Cerebellar cortex (tissue), 1 donor: ENCODE measurements at regions not wholly inside any gene's neighbourhood (a gene's known extent, or its start where the extent isn't known, plus 50 kb on each side); places are given as distances from the start of the nearest gene placed in this dataset.
A peak's percentile ranks its signal among the peaks of the same experiment; 100 is the strongest.

ENCODE experiments used
- DNase-seq: peaks from one replicate; pipeline ENCODE4 v3.0.0-alpha.2; 2015; ENCODE audit warnings: low spot score

GRCh38 chr5:65068410-65068809 lies 299.7 kb downstream of the CWC27 start:
- no peak for DNase-seq

- DNase-seq, result no peak
Measured at GRCh38 chr5:65070026-65070425, 301.3 kb downstream of the CWC27 start.

- no peak for DNase-seq
Measured at GRCh38 chr5:65072850-65073249, 304.1 kb downstream of the CWC27 start.

- no peak for DNase-seq
Measured at GRCh38 chr5:65073250-65073661, 304.5 kb downstream of the CWC27 start.

GRCh38 chr5:65075623-65076250 lies 307.0 kb downstream of the CWC27 start:
- no peak for DNase-seq

GRCh38 chr5:65076251-65076869 lies 307.6 kb downstream of the CWC27 start:
- peak; percentile 41 for DNase-seq

- no peak for DNase-seq
Measured at GRCh38 chr5:65077653-65078052, 308.9 kb downstream of the CWC27 start.

- no peak for DNase-seq
Measured at GRCh38 chr5:65078331-65078730, 309.6 kb downstream of the CWC27 start.

- no peak for DNase-seq
Measured at GRCh38 chr5:65081071-65081470, 312.3 kb downstream of the CWC27 start.

GRCh38 chr5:65084795-65085515 lies 316.2 kb downstream of the CWC27 start:
- DNase-seq, result no peak

- DNase-seq, result no peak
Measured at GRCh38 chr5:65085516-65085850, 316.8 kb downstream of the CWC27 start.

GRCh38 chr5:65086234-65086890 lies 317.6 kb downstream of the CWC27 start:
- peak; percentile 31 for DNase-seq

GRCh38 chr5:65087154-65087553 lies 318.4 kb downstream of the CWC27 start:
- no peak for DNase-seq

GRCh38 chr5:65094279-65094678 lies 325.5 kb downstream of the CWC27 start:
- no peak for DNase-seq

- DNase-seq, result no peak
Measured at GRCh38 chr5:65098393-65098792, 329.7 kb downstream of the CWC27 start.
